ENCODE measurements at regions not wholly inside any gene's neighbourhood (a gene's known extent, or its start where the extent isn't known, plus 50 kb on each side); places are given as distances from the start of the nearest gene placed in this dataset.
"Not testable (repeated sequence)": the region's sequence is repeated elsewhere in the genome, so short reads cannot be mapped to it uniquely, and the experiment has no call there.

- no peak for DNase-seq (ENCODE audit: low spot score)
These were observed 158.9 kb upstream of the FERD3L start for GRCh38 chr7:19304086-19304485.

- DNase-seq (ENCODE audit: low spot score): peak; percentile 3
These were observed 157.5 kb upstream of the FERD3L start for GRCh38 chr7:19302731-19303130.

- DNase-seq (ENCODE audit: low spot score): no peak
These were observed 151.4 kb upstream of the FERD3L start for GRCh38 chr7:19296617-19297016.

GRCh38 chr7:19295376-19295775 is 150.2 kb upstream of the FERD3L start:
- DNase-seq (ENCODE audit: low spot score): no peak

- DNase-seq (ENCODE audit: low spot score): peak; percentile 77
These were observed 149.4 kb upstream of the FERD3L start for GRCh38 chr7:19294619-19295018.

- DNase-seq (ENCODE audit: low spot score): no peak
These were observed 148.2 kb upstream of the FERD3L start for GRCh38 chr7:19293431-19293830.

- DNase-seq (ENCODE audit: low spot score): no peak
These were observed 145.7 kb upstream of the FERD3L start for GRCh38 chr7:19290968-19291367.

GRCh38 chr7:19290066-19290465 is 144.8 kb upstream of the FERD3L start:
- no peak for DNase-seq (ENCODE audit: low spot score)

GRCh38 chr7:19284596-19285300 is 139.5 kb upstream of the FERD3L start:
- no peak for DNase-seq (ENCODE audit: low spot score)

- no peak for DNase-seq (ENCODE audit: low spot score)
These were observed 138.9 kb upstream of the FERD3L start for GRCh38 chr7:19284136-19284535.

- no peak for DNase-seq (ENCODE audit: low spot score)
These were observed 129.8 kb upstream of the FERD3L start for GRCh38 chr7:19275000-19275399.

- DNase-seq (ENCODE audit: low spot score): not testable (repeated sequence)
These were observed 127.1 kb upstream of the FERD3L start for GRCh38 chr7:19272329-19272728.

GRCh38 chr7:19269301-19269700 is 124.1 kb upstream of the FERD3L start:
- DNase-seq (ENCODE audit: low spot score): no peak

- no peak for DNase-seq (ENCODE audit: low spot score)
These were observed 123.5 kb upstream of the FERD3L start for GRCh38 chr7:19268737-19269136.

- DNase-seq (ENCODE audit: low spot score): peak; percentile 31
These were observed 117.6 kb upstream of the FERD3L start for GRCh38 chr7:19262826-19263225.

GRCh38 chr7:19249281-19249680 is 104.1 kb upstream of the FERD3L start:
- no peak for DNase-seq (ENCODE audit: low spot score)

- no peak for DNase-seq (ENCODE audit: low spot score)
These were observed 103.5 kb upstream of the FERD3L start for GRCh38 chr7:19248681-19249080.

- DNase-seq (ENCODE audit: low spot score): no peak
These were observed 102.9 kb upstream of the FERD3L start for GRCh38 chr7:19248115-19248514.

GRCh38 chr7:19247017-19247416 is 101.8 kb upstream of the FERD3L start:
- no peak for DNase-seq (ENCODE audit: low spot score)

GRCh38 chr7:19242246-19242645 is 97.0 kb upstream of the FERD3L start:
- peak; percentile 34 for DNase-seq (ENCODE audit: low spot score)

- no peak for DNase-seq (ENCODE audit: low spot score)
These were observed 94.7 kb upstream of the FERD3L start for GRCh38 chr7:19239951-19240350.

- no peak for DNase-seq (ENCODE audit: low spot score)
These were observed 90.5 kb upstream of the FERD3L start for GRCh38 chr7:19235680-19236079.

- DNase-seq (ENCODE audit: low spot score): no peak
These were observed 79.7 kb upstream of the FERD3L start for GRCh38 chr7:19224951-19225350.

- peak; percentile 84 for DNase-seq (ENCODE audit: low spot score)
These were observed 70.2 kb upstream of the FERD3L start for GRCh38 chr7:19215412-19215811.
